NCI-H748 (cell line): ENCODE measurements at regions not wholly inside any gene's neighbourhood (a gene's known extent, or its start where the extent isn't known, plus 50 kb on each side); places are given as distances from the start of the nearest gene placed in this dataset.

Source experiments
- DNase-seq: peaks from one replicate; lab custom pipeline; 2025; ENCODE audit not compliant: unreplicated experiment; lab: John Stamatoyannopoulos, UW

DNA sequence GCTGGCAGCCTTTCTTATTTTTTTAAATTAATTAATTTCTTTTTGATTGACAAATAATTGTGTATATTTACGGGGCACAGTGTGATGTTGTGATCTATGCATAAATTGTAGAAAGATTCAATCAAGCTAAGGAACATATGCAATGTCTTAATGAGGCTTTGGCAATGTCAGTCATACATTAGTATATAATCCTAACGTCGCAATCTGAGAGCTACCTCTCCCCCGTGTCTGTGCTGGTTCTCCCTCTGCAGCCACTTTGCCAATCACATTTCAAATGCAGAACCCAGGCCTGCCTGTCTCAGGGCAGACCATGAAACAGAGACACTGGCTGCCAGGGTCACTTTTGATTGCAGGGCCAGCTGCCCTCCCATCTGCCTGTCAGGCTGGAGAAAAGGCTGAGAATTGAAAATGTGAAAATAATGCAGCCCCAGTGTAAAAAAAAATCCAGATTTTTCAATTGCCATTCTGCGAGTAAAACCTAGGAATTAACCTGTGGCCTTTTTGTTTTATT lies 56.3 kb downstream of the SLC24A2 start:
- peak; percentile 9 for DNase-seq

DNA sequence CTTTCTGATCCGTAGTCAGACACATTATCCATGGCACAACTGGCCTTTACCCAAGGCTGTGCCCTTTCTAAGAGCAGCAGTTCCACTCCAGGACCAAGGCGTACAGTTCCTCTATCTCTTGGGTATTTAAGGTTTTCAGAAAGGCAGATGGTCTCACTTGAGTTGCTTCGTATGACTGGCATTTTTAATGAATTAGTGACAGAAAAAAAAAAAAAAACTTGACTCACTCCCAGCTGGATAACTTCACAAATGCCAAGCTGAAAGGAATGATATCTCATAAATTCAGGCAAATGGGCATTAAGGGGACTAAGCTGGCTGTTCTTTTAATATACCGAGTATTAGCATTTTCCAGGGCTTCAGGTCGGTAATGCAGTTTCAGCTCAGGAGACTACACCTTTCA lies 60.7 kb downstream of the SLC24A2 start:
- DNase-seq = no peak

DNA sequence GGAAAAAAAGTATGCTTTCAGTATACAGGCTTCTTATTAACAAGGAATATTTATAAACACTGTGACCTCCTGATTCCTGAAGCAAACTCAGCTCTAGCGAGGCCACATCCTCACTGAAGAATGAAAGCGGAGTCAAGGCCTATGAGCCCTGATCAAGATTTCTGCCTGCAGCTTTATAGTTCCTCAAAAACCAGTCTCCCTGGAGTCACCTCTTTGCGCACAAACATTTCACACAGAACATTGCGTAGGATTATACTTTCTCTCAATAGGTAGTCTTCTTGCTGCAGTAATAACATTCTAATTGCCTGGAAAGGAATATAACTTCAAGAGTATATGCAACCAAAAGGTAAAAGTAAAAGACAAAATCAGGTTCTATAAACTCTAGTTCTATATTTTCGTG lies 62.9 kb downstream of the SLC24A2 start:
- no peak for DNase-seq

- DNase-seq = no peak
Observed at GRCh38 chr9:19720377-19720776, 68.5 kb downstream of the SLC24A2 start.

DNA sequence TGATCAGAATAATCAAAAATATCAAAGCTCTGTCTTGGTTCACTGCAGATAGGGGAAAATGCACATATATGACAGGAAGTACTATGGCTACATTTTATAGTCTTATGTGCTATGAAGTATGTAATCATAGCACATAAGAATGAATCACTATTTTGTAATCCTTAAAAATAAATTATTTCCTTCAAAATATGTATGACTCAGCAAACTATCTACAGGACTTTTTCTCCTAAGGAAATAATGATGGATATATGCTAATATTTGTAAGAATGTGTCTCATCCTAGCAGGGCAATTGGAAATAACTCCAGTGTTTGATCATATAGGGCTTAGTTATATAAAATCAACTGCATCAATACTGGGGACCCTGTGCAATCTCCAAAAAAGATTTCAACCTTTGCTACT lies 85.1 kb downstream of the SLC24A2 start:
- no peak for DNase-seq

GRCh38 chr9:19701991-19702390 lies 86.8 kb downstream of the SLC24A2 start:
- no peak for DNase-seq

- DNase-seq = no peak
Observed at GRCh38 chr9:19701274-19701673, 87.6 kb downstream of the SLC24A2 start.

GRCh38 chr9:19700699-19701098 lies 88.1 kb downstream of the SLC24A2 start:
- DNase-seq = no peak

DNA sequence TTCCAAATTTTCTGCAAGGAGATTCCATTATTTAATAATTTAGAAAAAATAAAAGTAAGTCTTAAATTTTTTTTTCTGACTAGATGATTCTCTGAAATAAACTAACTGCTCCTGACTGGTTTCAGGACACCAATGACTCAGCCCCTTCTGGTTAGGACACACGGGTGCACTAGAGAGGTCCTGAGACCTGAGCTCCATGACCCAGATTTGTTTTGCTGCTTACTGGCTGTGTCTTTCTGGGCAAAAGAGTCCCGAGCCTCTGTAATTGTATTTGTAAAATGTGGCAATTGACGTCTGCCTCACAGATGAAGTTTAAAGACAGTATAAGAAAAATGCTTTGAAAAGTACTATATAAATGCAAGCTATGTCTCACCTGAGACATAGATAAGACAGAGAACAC lies 89.1 kb downstream of the SLC24A2 start:
- no peak for DNase-seq

GRCh38 chr9:19698960-19699359 lies 89.9 kb downstream of the SLC24A2 start:
- peak; percentile 44 for DNase-seq

- DNase-seq = no peak
Observed at GRCh38 chr9:19694601-19695000, 94.2 kb downstream of the SLC24A2 start.

DNA sequence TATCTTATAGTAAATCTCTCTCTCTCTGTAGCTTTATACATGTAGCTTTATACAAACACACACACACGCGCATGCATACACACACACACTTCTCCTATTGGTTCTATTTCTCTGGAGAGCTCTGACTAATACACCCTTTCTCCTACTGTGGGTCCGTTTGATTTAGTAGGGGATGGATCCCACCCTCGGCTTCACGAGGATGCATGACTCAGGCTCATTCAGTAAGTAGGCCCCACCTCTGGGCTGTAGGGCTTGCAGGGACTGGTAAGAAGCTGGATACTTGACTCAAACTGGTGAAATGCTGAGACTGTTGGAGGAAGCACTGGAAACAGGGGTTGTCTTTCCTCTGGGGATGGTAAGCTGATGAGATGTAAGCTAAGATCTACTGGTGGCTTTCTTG lies 98.7 kb downstream of the SLC24A2 start:
- no peak for DNase-seq

GRCh38 chr9:19689328-19690101 lies 99.3 kb downstream of the SLC24A2 start:
- no peak for DNase-seq

DNA sequence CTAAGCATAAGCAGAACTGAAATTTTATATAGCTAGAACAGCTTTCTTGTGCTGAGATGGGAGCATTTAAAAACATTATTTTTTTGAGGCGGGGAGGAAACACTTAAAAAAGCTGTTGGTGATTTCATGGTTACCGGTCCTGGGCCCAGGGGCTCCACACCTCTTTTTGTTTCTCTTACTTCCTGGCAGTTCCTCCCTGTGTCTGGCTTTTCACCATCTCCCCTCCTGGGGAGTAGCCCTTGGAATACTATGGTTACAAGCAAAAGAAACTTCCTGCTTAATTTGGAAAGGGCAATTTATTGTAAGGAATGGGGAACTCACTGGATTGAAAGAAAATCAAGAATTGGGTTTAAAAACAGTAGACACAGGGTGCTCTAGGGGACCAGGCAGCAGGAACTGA lies 105.1 kb downstream of the SLC24A2 start:
- DNase-seq = no peak

DNA sequence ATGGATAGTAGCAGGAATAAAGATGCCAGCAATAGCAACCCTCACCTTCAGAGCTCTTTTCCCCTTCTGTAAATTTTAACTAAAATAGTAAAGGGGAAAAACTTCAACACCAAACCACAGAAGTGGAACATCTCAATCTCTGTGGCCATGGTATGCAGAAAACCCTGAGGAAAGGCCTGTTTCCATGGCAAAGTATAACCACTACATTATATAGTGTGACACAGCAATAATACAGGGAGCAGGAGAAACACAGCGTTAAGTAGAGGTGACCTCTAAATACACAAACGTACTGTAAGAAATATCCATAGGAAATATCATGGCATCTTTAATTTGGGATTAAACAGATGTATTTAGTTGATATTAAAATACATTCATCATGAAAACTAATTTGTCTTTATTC lies 106.4 kb downstream of the SLC24A2 start:
- DNase-seq = no peak

DNA sequence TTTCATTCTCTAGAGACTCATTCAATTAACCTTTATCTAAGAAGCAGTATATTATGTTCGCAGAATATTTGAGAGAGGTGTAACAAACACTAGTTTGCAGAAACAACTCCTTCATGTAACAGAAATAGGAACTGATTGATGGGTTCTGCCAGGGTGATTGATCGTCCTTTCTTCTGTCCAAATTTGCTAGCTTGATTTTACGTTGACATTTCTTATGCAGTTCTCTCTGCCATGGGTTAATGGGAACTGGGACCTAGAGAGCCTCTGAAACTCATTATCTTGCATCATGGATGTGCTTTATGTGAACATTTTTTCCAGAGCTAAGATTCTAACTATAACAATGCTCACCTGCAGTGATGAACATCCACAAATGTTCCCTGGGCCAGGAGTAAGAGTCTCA lies 107.0 kb downstream of the SLC24A2 start:
- DNase-seq = no peak

GRCh38 chr9:19677924-19678323 lies 110.9 kb downstream of the SLC24A2 start:
- DNase-seq = no peak

DNA sequence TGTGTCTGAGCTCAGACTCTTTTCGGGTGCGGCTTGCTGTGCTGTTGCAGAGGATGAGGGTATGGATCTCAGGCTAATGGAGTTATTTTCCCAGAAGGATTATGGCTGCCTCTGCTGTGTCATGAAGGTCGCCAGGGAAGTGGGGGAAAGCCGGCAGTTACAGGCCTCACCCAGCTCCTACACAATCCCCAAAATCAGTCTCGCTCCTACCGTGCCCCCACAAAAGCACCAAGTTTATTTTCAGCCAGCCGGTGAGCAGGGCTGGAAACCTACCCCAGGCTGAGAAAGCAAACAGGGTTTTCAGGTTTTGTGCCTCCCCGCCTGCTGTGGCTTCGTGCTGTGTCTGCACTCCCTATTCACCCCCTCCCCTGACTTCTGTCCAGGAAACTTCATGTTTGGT lies 113.3 kb downstream of the SLC24A2 start:
- no peak for DNase-seq

GRCh38 chr9:19666575-19666974 lies 122.3 kb downstream of the SLC24A2 start:
- DNase-seq = no peak

DNA sequence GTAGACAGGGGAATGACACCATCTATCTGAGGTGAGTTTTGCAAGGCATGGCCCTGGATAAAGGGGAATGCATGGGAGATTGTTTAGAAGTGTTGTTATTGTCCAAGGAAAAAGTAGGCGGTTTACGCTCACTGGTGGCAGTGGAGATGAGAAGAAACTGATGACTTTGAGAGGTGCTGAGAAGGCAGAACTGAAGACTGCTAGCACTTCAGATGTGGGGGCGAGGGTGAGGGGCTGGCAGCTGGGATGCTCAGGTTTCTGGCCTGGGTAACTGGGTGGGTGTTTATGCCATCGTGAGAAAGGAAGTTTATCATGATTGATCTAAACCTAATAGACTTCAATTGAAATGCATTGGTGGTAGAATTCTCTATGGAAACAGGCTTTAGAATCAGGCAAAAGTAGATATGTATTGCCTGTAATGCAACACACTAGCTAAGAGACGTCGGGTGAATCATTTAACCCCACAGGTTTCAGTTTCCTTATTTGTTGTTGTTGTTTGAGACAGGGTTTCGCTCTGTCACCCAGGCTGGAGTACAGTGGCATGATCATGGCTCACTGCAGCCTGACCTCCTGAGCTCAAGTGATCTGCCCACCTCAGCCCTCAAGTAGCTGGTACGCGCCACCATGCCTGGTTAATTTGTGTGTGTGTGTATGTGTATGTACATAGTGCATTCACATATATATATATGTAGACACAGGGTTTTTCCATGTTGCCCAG lies 123.5 kb downstream of the SLC24A2 start:
- no peak for DNase-seq

- DNase-seq = no peak
Observed at GRCh38 chr9:19663570-19663969, 125.3 kb downstream of the SLC24A2 start.

DNA sequence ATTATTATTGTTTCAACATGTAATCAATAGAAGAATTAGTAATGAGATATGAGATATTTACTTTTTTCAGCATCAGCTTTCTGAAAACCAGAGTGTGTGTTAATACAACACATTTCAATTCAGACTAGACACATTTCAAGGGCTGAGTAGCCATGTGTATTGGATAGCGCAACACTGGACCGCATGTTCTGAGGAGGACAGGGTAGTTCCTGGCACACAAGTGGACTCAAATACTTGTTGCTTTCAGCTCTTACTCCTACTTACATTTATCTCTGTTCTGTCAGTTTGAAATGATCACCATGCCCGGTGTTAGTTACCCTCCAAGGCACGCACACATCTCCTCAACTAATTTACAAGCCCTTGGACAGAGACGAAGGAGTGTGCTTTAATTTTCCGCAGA lies 126.6 kb downstream of the SLC24A2 start:
- no peak for DNase-seq
